ENCODE measurements at regions not wholly inside any gene's neighbourhood (a gene's known extent, or its start where the extent isn't known, plus 50 kb on each side); places are given as distances from the start of the nearest gene placed in this dataset.
"Not testable (repeated sequence)": the region's sequence is repeated elsewhere in the genome, so short reads cannot be mapped to it uniquely, and the experiment has no call there.

DNA sequence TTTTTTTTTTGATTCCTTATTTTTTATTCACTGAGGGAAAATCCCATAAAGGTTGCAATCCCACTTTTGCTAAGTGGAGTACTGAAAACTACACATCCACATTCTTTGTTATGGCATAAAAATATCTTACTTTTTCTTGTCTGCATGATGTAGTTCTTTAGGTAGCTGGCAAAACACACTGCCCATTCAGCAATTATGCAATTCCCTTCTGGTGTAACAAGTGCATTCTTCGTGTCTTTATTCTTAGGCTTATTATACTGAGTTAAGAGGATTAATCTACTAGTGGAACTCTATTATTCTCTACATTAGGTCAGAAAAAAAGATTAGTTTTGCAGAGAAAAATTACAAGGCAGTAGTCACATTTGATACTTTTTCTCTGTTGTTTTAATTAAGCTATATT, 403.8 kb upstream of the GBE1 start:
- no peak for DNase-seq (ENCODE audit: low read depth)

DNA sequence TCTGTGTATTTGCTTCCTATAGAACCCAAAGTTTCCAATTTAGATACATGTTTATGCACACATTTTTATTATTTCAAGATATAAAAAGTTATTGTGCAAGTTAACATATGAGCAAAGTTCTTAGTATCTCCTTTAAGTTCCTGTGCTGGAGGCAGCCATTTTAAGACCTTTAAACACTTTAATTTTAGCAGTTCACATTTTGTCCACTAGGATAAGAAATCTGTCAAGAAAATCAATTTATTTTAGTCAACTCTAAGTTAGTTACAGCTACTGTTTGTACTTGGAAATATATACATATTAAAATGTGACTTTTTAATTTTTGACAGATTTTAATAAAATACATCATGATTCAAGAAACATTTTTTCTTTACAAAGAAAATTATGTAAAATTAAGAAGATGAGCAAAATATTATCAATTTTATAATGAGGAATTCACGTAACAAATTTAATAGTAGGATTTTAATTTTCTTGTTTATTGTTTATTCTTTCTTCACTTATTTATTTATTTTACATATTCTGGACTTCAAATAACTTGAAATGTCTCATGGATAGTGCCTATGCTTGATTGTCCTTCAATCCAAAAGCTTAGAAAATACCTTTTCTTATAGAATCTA, 402.6 kb upstream of the GBE1 start:
- DNase-seq (ENCODE audit: low read depth): no peak

DNA sequence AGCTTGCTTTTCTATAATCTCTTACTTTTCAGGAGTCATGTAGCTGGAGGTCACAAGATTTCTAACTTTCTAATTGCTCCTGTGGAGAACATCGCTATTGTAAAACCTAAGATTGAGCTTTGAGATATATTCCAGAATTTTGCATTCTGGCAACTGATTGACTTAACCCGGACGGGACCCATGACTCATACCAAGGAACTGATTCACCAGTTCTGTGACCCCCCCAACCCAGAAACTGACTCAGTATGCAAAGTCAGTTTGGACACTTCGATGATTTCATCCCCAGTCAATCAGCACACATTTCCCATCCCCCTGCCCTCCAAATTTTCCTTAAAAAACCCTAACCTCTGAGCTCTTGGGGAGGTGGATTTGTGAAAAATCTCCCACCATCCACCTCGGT, 396.5 kb upstream of the GBE1 start:
- DNase-seq (ENCODE audit: low read depth): peak; percentile 17

DNA sequence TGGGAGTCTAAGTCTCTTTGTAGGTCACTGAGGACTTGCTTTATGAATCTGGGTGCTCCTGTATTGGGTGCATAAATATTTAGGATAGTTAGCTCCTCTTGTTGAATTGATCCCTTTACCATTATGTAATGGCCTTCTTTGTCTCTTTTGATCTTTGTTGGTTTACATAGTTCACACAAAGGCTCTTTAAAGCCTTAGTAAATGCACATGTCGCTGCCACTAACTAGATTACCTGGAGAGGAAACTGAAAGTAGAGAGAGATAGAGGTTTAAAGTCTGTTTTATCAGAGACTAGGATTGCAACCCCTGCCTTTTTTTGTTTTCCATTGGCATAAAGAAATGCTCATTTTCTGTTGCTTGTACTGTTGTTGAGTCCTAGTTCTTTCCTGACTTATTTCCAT, 392.4 kb upstream of the GBE1 start:
- not testable (repeated sequence) for DNase-seq (ENCODE audit: low read depth)

DNA sequence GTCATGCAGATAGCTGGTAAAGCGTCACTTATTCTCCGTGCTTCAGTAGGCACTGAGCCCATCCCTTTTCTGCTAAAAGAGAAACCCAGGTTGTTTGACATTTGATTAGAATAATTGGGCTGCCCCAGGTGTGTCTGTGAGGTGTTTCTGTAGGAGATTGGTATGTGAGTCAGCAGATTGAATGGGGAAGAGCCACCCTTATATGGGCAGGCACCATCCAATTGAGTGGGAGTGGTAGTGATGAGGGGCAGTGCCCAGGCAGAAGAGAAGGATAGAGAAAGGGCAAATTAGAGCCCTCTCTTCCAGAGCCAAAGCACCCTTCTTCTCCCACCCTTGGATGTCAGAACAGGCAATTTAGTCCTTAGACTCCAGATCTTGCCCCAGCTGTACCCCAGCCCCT, 384.3 kb upstream of the GBE1 start:
- no peak for DNase-seq (ENCODE audit: low read depth)

DNA sequence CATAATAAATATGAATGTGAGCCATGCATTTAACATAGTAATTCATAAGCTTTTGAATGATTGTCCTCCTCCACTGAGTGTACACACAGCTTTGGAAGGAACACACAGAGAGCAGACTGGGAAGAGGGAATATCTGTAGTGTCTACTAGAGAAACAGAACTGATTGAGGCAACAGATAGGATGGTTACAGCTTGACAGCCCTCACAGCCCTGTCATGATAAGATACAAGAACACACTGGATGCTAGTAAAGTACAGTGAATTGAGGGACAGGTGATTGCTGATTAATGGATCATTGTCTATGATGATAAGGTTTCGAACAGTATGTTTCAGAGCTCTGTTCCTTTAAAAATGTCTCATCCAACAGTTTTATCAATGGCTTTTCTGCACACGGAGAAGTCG, 383.4 kb upstream of the GBE1 start:
- DNase-seq (ENCODE audit: low read depth): no peak

DNA sequence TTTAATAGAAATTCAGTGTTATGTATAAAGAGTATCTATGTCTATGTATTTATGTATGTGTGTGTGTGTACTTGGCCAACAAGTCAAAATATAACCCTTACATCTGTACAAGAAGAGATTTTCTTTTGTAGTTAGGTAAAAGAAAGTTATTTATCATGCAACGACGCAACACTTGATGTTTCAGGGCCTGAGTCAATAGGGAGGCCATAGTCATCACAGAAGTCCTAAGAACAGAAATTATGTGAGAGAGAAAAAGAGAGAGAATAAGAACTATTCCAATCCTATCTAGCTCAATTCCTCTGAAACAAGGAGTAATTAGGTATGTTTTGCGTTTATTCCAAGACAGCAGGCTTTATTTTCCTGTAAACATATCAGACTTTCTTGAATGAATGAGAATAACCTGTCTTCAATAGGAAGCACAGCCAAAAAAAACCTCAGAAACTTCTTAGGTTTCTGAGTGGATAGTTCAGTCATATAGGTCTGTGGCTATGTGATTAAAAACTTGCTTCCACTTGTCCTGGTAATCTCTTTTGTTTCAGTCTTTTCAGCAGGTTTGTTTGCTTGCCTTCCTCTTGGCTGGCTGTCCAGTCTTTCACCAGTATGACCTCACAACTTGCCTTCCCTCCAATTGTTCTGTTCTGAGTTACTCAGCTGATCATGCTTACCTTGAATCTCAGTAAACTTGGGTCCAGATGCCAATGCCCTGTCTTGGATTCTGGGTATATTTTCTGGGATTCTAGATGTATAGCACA, 382.4 kb upstream of the GBE1 start:
- no peak for DNase-seq (ENCODE audit: low read depth)

DNA sequence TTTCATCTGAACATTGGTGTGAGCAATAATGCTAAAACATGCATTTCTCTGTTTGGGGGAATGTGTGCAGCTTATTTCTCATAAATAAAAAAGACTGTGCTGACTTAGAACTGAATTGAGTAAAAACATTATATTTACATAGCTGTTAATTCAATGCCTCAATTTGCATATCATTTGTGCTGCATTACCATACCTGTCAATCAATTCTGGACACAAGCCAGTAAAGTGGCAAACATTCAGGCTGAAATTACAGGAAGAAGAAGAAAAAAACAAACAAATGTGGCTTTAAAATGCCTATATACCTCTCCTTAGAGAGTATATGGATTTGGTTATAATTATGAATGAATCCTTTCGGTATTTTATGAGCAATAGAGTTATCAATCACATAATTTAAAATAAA, 380.1 kb upstream of the GBE1 start:
- no peak for DNase-seq (ENCODE audit: low read depth)

DNA sequence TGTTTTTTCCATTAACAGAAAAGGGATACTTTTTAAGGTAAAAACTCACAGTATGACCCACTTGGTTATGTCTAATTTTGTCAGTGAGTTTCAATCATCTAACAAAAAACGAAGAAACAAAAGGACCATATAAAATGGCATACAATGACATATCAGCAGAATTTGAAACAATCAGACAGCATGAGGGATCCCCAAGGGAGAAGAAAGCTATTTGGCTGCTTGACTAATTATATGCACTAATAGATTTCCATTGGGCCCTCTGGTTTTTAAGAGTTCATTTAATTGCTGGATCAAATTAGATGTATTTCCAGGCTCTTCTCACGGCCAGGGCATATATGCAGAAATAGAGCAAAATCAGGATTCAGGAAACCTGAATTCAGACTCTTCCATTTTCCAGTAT, 376.4 kb upstream of the GBE1 start:
- no peak for DNase-seq (ENCODE audit: low read depth)

DNA sequence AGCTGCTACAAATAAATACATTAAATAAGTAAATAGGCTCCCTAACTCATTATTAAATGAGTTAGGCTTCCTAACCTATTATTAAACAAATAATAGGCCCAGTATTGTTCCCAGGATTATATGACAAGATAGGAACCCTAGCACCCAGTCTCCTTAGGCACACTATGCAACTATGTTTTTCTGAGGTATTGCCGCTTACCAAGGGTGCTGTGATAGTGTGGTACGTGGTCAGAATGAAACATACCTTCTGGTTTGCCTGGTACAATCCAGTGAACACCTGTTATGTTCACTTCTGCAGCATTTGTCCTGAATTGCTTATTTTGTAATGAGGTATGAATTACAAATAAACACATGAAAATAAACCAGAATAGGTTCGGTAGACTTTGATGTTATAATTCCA, 375.6 kb upstream of the GBE1 start:
- DNase-seq (ENCODE audit: low read depth): no peak

DNA sequence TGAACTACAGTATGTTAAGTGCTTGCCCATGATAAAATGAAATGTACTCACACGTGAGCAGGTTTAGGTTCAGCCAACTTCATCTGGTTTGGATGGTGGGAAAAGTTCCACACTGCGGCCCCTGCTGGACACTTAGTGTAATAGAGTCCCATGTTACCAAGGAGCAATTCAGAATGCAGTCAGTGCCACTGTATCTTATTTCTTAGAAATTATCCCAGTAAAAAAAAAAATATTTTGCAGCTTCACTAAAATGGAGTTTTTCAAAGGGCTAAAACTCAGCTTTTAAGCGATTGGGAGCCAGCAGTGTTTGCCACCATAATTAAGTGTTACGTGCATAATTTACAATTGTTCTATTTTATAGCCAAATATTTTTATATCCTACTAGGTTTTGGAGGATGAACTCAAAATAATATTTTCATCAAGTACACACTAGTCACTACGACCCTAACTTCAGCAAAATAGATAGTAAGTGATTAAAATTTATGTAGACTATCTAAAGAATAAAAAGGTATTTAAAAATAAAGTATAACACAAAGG, 371.7 kb upstream of the GBE1 start:
- DNase-seq (ENCODE audit: low read depth): peak; percentile 56

DNA sequence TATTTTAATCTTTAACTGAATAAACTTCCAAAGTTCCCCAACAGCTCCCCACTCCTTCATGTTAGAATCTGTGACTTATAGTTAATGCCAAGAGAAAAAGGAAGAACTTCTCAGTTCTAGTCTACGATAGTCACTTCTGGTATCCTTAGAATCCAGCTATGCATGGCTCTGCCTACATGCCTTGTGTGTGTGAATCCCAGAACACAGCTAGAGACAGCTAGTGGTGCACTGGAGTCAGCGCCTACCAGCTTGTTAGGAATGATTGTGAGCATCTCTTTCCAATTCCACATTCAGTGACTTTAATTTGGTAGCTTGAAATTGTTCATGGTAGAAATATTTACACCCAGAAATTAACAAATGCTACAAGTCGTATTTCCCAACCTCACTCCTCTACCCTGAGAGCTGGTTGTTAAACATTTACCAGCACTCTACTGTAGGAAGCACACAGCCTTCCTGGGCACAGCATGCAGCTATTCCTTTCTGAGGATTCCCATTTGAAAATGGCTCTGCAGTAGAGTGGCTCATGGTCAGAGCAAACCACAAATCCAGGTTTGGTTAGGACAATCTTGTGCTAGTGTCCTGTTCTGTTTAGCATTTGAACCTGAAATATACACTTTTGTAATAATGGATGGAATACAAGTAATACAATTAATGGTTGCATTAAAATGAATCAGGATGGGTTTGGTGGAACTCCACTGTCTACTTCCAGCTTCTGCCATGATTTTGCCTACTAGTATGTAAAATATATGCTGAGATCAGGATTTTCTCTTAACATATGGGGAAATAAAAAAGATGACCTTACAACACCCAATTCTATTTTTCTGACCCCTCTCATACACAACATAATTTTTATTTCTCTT, 371.0 kb upstream of the GBE1 start:
- no peak for DNase-seq (ENCODE audit: low read depth)

DNA sequence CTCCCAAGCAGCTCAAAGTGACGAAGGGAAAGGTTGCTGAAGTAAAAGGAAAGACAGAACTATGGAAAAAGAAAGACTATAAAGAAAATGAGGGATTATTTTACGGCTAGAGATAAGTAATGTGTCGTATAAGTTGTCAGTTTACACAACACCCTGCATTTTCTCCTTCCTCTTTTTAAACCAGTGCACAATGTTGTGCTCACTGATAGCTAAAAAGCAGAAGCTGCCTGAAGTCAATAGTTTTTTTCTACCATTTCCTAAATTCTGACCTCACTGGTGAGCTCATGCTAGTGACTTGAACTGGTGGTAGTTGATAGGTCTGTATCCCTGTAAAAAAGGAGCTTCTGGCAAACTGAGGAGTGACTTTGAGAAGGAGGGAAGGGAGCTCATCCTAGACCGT, 368.6 kb upstream of the GBE1 start:
- no peak for DNase-seq (ENCODE audit: low read depth)

DNA sequence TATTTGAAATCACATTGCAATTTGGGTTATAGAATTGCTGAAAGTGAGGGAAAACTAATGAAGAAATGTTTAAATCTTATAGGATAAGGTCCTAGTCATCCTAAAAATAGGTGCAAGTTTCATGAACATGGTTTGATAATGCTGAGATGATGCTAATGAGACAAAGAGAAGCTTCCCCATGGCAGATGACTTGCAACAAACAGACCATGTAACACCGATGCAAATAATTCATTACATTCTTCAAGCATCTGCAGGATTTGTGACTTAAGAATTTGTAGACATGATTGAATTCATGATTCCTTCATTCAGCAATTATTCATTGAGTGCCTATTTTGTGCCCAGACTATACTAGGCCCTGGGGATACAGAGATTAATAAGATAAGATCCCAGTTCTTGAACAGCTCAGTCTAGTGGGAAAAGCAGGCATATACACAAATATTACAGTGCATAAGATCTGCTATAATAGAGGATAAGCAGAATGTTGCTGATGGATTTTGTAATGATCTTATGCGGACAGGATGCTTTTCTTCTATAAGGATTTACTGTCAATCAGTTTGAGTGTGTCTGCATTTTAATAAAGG, 367.9 kb upstream of the GBE1 start:
- no peak for DNase-seq (ENCODE audit: low read depth)

DNA sequence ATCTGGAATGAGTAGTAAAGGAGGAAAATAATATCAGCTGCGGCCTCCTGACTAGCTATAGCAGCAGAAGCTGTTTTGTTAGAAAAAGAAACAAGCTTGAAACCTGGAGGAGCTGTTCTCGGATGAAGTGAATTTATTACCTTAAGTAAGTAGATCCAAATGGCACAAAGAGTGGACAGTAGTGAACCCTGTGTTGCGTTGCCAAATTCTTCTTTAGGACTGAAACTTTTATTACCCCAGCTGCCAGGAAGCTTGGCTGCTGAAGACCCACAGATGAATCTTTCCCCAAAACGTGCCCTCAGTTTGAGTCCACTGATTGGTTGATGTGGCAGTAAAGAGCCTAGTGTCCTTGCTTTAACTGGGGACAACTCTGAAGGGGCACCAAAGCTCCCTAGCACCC, 366.8 kb upstream of the GBE1 start:
- DNase-seq (ENCODE audit: low read depth): no peak

DNA sequence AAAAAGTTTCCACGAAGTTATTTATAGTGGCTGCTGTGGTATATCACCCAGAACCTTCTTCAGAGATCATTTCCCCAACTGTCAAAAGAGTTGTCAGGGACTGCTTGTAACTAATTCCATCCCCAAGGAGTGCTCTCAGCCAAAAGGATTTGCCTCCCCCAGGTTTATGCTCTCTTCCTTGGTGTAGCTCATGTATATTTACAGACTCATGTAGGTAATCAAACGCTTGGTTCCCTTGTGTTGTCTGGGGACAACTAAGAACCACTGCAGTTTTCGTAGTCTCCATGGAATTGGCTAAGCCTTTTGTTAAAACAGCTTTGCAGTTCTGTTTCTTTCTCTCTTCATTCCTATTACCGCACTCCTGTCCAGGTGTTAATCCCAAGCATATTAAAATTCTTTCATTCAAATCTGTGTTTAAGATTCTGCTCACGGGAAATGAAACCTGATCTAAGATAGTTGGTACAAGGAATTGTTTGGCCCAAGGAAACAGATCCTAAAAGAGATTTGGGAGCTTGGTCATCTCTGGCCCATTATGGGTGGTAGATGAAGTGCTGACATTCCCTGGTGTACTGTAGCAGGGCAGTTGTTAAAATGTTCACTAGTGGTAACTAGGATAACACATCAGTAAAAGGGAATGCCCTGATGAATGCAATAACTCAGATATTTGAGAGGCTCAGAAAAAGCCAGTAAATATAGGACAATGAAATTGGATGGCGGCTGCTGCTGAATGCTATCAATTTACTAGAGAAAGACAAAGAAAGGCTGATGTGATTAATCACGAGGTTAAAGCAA, 361.3 kb upstream of the GBE1 start:
- DNase-seq (ENCODE audit: low read depth): no peak

DNA sequence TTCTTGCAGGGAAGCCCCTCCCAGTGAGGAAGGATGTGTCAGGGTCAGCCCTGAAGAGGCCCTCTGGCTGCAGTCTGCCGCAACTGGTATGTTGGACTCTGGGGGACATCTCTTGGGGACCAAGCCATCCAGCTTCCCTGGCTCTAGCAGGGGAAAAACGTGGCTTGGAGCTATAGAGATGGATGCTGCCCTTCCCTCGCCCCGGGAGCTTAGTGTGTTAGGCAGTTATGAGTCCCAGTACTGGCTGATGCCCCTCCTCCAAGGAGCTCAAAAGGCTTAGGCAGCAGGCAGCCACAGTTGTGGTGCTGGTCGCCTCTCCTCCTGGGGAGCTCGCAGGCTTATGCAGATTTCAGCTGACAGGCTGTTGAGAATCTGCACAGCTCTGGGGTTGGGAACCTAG, 353.1 kb upstream of the GBE1 start:
- no peak for DNase-seq (ENCODE audit: low read depth)

DNA sequence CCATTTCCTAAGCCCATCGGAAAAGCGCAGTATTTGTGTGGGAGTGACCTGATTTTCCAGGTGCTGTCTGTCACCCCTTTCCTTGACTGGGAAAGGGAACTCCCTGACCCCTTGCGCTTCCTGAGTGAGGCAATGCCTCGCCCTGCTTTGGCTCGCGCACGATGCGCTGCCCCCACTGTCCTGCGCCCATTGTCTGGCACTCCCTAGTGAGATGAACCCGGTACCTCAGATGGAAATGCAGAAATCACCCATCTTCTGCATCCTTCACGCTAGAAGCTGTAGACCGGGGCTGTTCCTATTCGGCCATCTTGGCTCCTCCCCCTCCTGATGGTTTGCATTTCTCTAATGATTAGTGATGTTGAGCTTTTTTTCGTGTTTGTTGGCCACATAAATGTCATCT, 349.3 kb upstream of the GBE1 start:
- not testable (repeated sequence) for DNase-seq (ENCODE audit: low read depth)

DNA sequence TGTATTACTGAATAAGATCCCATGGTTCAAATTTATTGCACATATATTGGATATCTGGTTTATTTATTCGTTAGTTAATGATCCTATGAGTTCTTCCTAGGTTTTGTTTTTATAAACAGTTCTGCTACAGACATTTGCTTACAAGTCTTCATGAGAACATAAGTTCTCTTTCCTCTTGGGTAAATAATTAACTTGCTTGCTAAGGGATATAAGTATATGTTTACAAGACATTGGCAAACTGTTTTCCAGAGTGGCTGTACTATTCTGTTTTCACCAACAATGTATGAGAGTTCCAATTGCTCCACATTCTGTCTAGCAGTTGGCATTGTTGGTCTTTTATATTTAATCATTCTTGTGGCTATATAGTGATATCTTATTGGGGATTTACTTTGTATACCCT, 341.8 kb upstream of the GBE1 start:
- no peak for DNase-seq (ENCODE audit: low read depth)

DNA sequence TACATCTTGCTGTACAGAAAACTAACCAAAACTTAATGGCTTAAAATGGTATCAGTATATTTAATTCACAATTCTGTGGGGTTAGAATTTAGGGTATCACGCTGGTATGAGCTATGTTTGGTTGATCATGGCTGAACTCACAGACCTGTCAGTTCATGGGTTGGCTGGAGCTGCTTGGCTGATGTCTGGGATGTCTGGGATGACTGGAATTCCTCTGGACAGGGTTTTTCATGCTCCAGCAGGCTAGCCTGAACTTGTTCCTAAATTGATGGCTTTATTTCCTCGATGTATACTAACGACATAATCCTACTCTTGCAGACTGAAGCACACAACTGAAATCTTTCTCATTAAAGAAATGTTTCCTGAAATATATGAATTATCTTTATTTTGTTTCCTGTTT, 338.9 kb upstream of the GBE1 start:
- DNase-seq (ENCODE audit: low read depth): no peak

DNA sequence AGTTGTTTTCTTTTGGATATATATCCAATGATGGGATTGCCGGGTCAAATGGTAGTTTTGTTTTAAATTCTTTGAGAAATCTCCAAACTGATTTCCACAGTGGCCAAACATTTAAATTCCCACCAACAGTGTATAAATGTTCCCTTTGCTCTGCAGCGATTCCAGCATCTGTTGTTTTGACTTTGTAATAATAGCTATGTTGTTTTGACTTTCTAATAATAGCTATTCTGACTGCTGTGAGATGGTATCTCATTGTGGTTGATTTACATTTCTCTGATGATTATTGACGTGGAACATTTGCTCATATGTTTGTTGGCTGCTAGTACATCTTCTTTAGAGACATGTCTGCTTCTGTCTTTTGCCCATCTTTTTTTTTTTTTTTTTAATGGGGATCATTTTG, 332.2 kb upstream of the GBE1 start:
- DNase-seq (ENCODE audit: low read depth): no peak

DNA sequence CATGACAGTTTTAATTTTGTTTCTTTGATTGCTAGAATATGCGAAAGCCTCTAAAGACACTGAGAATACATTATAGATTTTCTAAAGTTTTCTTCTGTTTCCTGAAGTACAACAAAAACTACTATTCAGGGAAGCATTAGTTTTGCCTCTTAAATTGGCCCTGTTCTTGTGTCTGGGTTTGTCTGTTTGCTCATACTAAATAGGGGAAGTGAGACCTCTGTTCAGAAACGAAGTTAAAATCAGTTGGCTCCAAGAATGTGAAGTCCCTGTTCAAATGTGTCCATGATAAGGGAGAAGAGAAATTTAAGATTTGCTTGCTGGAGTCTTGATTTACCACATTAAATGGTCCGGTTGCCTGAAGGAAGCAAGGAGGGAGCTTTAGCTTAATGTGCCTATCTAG, 327.3 kb upstream of the GBE1 start:
- DNase-seq (ENCODE audit: low read depth): no peak

Measured in fibroblast of gingiva (primary cell).